Brain microvascular endothelial cell (primary cell): ENCODE measurements at regions not wholly inside any gene's neighbourhood (a gene's known extent, or its start where the extent isn't known, plus 50 kb on each side); places are given as distances from the start of the nearest gene placed in this dataset.

Experiments
- DNase-seq: peaks from one replicate; pipeline ENCODE4 v3.0.0-alpha.2; 2020
- H3K27ac ChIP-seq: fragments of 250-450 bp; sonication (Bioruptor Pico); 2 replicates; pipeline ENCODE4 v1.5.1; 2020; ENCODE audit warnings: mild to moderate bottlenecking, moderate library complexity
- H3K27me3 ChIP-seq: fragments of 250-450 bp; sonication (Bioruptor Pico); replicated peaks from 2 replicates; pipeline ENCODE4 v1.5.1; 2020; ENCODE audit warnings: mild to moderate bottlenecking
- H3K36me3 ChIP-seq: fragments of 250-450 bp; sonication (Bioruptor Pico); replicated peaks from 2 replicates; pipeline ENCODE4 v1.5.1; 2020; ENCODE audit warnings: mild to moderate bottlenecking
- H3K4me3 ChIP-seq: 2 replicates; pipeline ENCODE4 v1.5.1; 2011; ENCODE audit warnings: low read depth, mild to moderate bottlenecking, control low read depth, low read length, moderate library complexity
- in situ Hi-C: cut with HindIII; loops from 2 replicates; pipeline ENCODE4 v1.10.0; 2017; ENCODE audit warnings: low sequenced_read_pairs, low pct_ligation_motif_present
- TF ChIP-seq, protein P1 (sequence below): IDR thresholded peaks from 2 replicates; pipeline ENCODE4 v1.5.1; 2011; ENCODE audit warnings: low read depth, mild to moderate bottlenecking, moderate library complexity, low read length, control low read depth, inconsistent platforms; ENCODE audit errors: missing control alignments

DNA sequence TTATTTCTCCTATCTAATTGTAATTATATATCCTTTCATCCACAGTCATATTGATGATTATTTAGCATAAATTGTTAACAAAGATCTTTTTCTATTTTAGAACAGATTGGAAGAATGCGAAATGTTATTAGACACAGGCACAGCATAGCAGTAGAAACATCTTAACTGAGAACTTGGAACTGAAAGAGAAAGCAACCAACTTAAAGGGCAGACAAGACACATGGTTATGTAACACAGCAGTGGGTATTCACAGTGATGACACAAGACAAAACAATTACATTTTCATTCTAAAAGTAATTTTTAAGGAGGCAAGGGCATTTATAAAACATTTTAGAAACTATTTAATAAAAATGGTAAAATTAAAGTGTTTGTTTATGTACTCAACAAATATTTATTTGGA is 57.7 kb upstream of the MEF2C start:
- H3K27me3 ChIP-seq = no peaks in the 10 kb centered on the region
- in situ Hi-C loops = no loop called here
- H3K36me3 ChIP-seq = no peaks in the 10 kb centered on the region
- DNase-seq = no peak
- TF ChIP-seq, protein P1, sequence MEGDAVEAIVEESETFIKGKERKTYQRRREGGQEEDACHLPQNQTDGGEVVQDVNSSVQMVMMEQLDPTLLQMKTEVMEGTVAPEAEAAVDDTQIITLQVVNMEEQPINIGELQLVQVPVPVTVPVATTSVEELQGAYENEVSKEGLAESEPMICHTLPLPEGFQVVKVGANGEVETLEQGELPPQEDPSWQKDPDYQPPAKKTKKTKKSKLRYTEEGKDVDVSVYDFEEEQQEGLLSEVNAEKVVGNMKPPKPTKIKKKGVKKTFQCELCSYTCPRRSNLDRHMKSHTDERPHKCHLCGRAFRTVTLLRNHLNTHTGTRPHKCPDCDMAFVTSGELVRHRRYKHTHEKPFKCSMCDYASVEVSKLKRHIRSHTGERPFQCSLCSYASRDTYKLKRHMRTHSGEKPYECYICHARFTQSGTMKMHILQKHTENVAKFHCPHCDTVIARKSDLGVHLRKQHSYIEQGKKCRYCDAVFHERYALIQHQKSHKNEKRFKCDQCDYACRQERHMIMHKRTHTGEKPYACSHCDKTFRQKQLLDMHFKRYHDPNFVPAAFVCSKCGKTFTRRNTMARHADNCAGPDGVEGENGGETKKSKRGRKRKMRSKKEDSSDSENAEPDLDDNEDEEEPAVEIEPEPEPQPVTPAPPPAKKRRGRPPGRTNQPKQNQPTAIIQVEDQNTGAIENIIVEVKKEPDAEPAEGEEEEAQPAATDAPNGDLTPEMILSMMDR = no peak
- H3K27ac ChIP-seq = no peak overlapping the region
- H3K4me3 ChIP-seq = no peak overlapping the region

DNA sequence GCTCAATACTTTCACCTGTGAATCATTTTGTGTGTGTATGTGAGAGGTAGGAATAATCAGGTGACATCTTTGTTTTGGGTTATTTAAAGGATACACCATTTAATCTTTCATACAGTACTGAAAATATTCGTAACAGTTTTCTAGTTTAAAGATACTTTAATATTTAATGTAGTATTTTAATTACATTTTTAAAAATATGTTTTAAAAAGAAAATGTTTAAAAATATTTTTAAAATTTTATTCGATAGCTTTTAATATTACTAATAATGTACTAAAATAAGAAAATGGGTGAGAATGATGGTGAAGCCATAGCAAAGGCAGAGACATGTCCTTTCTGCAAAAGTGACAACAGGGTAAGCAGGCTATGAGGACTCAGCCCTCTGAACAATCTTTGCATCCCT is 56.3 kb upstream of the MEF2C start:
- H3K4me3 ChIP-seq = no peak overlapping the region
- H3K36me3 ChIP-seq = no peaks in the 10 kb centered on the region
- DNase-seq = no peak
- TF ChIP-seq, protein P1 = no peak
- in situ Hi-C loops = no loop called here
- no peak overlapping the region for H3K27ac ChIP-seq
- no peaks in the 10 kb centered on the region for H3K27me3 ChIP-seq

DNA sequence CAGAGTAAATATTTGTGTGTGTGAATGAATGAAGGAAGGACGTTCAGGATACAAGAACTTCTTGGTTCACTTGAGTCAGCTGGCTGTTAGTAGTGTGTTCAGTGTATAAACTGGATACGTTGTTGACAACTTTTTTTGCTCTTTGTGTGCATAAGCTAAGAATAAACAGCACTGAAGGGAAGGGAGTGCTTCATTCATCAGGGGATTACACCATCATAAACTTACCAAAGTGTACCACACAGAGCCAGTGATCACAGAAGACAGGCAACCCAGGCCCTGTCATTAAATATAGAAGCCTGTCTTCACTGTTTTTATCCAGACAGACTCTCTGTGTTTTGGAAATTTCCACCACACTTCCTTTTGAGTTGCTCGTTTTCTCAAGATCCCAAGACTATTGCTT is 55.5 kb upstream of the MEF2C start:
- Histone ChIP-seq H3K4me3 (no peak overlapping the region), H3K27ac (no peak overlapping the region), H3K36me3 (no peaks in the 10 kb centered on the region), H3K27me3 (no peaks in the 10 kb centered on the region)
- no peak for DNase-seq
- in situ Hi-C loops = no loop called here
- TF ChIP-seq, protein P1 = no peak

DNA sequence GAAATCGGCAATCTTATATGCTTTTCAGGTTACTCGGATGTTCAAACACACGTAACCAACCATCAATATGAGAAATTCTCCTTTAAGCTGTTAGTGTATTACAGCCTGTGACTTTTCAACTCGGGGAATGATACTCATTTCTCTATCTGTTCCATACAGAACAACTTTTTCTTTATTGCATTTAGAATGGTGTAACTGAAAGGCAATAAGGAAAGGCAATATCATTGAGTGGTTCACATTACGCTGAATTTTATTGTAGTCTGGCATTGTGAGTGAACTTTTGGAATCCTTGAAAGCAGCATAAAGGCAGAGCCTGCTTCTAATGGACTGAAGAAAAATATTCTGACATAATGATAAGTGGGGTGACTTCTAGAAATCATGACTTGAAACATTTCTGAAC is 54.4 kb upstream of the MEF2C start:
- TF ChIP-seq, protein P1 = no peak
- in situ Hi-C loops = no loop called here
- Histone ChIP-seq H3K4me3 (no peak overlapping the region), H3K27me3 (no peaks in the 10 kb centered on the region), H3K36me3 (no peaks in the 10 kb centered on the region), H3K27ac (no peak overlapping the region)
- no peak for DNase-seq

DNA sequence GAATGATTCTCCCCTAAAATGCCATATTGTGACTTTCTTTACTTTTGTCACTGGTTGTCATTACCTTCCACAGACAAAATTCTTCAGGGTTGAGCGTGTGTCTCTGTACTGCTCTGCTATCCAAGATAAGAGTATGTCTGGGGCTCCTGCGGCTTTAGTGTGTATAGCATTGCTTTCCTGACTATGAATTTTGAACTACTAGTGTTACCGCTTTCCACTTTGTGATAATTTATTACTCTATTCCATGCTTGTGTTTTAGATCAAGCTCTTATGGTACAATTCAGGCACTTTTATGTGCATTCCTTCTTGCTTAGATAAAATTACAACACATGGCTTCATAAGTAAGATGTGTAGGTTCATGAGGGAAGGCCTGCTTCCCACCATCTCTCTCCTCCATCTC is 51.5 kb upstream of the MEF2C start:
- no peak overlapping the region for H3K4me3 ChIP-seq
- DNase-seq = no peak
- TF ChIP-seq, protein P1 = no peak
- H3K27ac ChIP-seq = no peak overlapping the region
- no peaks in the 10 kb centered on the region for H3K27me3 ChIP-seq
- no peaks in the 10 kb centered on the region for H3K36me3 ChIP-seq
- in situ Hi-C loops = no loop called here
